ENCODE measurements at regions not wholly inside any gene's neighbourhood (a gene's known extent, or its start where the extent isn't known, plus 50 kb on each side); places are given as distances from the start of the nearest gene placed in this dataset.
A peak's percentile ranks its signal among the peaks of the same experiment; 100 is the strongest.

- TF ChIP-seq CSRNP3 (CRISPR knock-in tag; IDR thresholded peaks at IDR 0.05) (no peak), ZFP30 (CRISPR knock-in tag; IDR thresholded peaks at IDR 0.05) (no peak), GLIS3 (CRISPR knock-in tag; IDR thresholded peaks at IDR 0.05) (no peak), ZNF565 (CRISPR knock-in tag; conservative IDR thresholded peaks at IDR 0.05; ENCODE audit: low read depth) (no peak), ZNF70 (CRISPR knock-in tag; IDR thresholded peaks at IDR 0.05) (no peak)
Observed at GRCh38 chr11:103656382-103656781, 380.1 kb upstream of the DDI1 start (continued).

- TF ChIP-seq ZNF565 (CRISPR knock-in tag; conservative IDR thresholded peaks at IDR 0.05; ENCODE audit: low read depth) (no peak), PPARA (CRISPR knock-in tag; IDR thresholded peaks at IDR 0.05; ENCODE audit: borderline replicate concordance) (no peak), BACH2 (CRISPR knock-in tag; IDR thresholded peaks at IDR 0.05; ENCODE audit: borderline replicate concordance) (no peak), TOX (CRISPR knock-in tag; IDR thresholded peaks at IDR 0.05; ENCODE audit: borderline replicate concordance) (no peak), CSRNP3 (CRISPR knock-in tag; IDR thresholded peaks at IDR 0.05) (peak; percentile 91), ZC3H10 (CRISPR knock-in tag; IDR thresholded peaks at IDR 0.05) (peak; percentile 80; the same call in 1 of the 2 replicates), ZFP30 (CRISPR knock-in tag; IDR thresholded peaks at IDR 0.05) (no peak), ZNF8 (CRISPR knock-in tag; IDR thresholded peaks at IDR 0.05) (peak; percentile 49; the same call in 1 of the 2 replicates), GLIS3 (CRISPR knock-in tag; IDR thresholded peaks at IDR 0.05) (no peak), SNAI2 (CRISPR knock-in tag; IDR thresholded peaks at IDR 0.05) (no peak; the same call in 1 of the 2 replicates), PATZ1 (CRISPR knock-in tag; IDR thresholded peaks at IDR 0.05; ENCODE audit: borderline replicate concordance) (0 out of 2 replicates have a peak, but pooled peaks have one; percentile 31), CREB5 (CRISPR knock-in tag; IDR thresholded peaks at IDR 0.05; ENCODE audit: low read depth) (peak; percentile 88), ARNTL (CRISPR knock-in tag; IDR thresholded peaks at IDR 0.05; ENCODE audit: borderline replicate concordance, low read depth) (no peak), ZNF70 (CRISPR knock-in tag; IDR thresholded peaks at IDR 0.05) (no peak), OSR1 (CRISPR knock-in tag; IDR thresholded peaks at IDR 0.05) (no peak), POU6F1 (CRISPR knock-in tag; IDR thresholded peaks at IDR 0.05; ENCODE audit: borderline replicate concordance, low read depth) (0 out of 2 replicates have a peak, but pooled peaks have one; percentile 71), RARB (CRISPR knock-in tag; IDR thresholded peaks at IDR 0.05) (no peak; the same call in 1 of the 2 replicates), TSHZ2 (CRISPR knock-in tag; IDR thresholded peaks at IDR 0.05) (peak; percentile 73; the same call in 1 of the 2 replicates), ISL1 (CRISPR knock-in tag; IDR thresholded peaks at IDR 0.05) (peak; percentile 100), TCF4 (CRISPR knock-in tag; IDR thresholded peaks at IDR 0.05; ENCODE audit: borderline replicate concordance) (peak; percentile 56; the same call in 1 of the 2 replicates), ZFP3 (CRISPR knock-in tag; IDR thresholded peaks at IDR 0.05) (no peak), ESRRG (CRISPR knock-in tag; IDR thresholded peaks at IDR 0.05) (no peak), CSDC2 (CRISPR knock-in tag; IDR thresholded peaks at IDR 0.05) (no peak)
- peak; percentile 99 for ATAC-seq
Observed at GRCh38 chr11:103659206-103659618, 377.2 kb upstream of the DDI1 start.
